ENCODE measurements at regions not wholly inside any gene's neighbourhood (a gene's known extent, or its start where the extent isn't known, plus 50 kb on each side); places are given as distances from the start of the nearest gene placed in this dataset.
"Not testable (repeated sequence)": the region's sequence is repeated elsewhere in the genome, so short reads cannot be mapped to it uniquely, and the experiment has no call there.

GRCh38 chr12:58009405-58010195 is 68.2 kb downstream of the ATP23 start:
- no peak for DNase-seq

GRCh38 chr12:58011676-58012075 is 70.3 kb downstream of the ATP23 start:
- DNase-seq = no peak

GRCh38 chr12:58022379-58023020 is 81.1 kb downstream of the ATP23 start:
- not testable (repeated sequence) for DNase-seq

- DNase-seq = no peak
Measured at GRCh38 chr12:58025431-58025830, 84.1 kb downstream of the ATP23 start.

- no peak for DNase-seq
Measured at GRCh38 chr12:58026426-58026825, 85.1 kb downstream of the ATP23 start.

- DNase-seq = no peak
Measured at GRCh38 chr12:58026897-58027891, 85.8 kb downstream of the ATP23 start.

- no peak for DNase-seq
Measured at GRCh38 chr12:58028294-58028693, 86.9 kb downstream of the ATP23 start.

GRCh38 chr12:58029260-58029659 is 87.9 kb downstream of the ATP23 start:
- DNase-seq = no peak

- DNase-seq = peak; percentile 57 to 63
Measured at GRCh38 chr12:58030566-58031279, 89.4 kb downstream of the ATP23 start.

GRCh38 chr12:58032156-58032555 is 90.8 kb downstream of the ATP23 start:
- no peak for DNase-seq

GRCh38 chr12:58033831-58034230 is 92.5 kb downstream of the ATP23 start:
- no peak for DNase-seq

GRCh38 chr12:58034311-58034710 is 92.9 kb downstream of the ATP23 start:
- no peak for DNase-seq

GRCh38 chr12:58034712-58035111 is 93.3 kb downstream of the ATP23 start:
- no peak for DNase-seq

GRCh38 chr12:58041441-58041840 is 100.1 kb downstream of the ATP23 start:
- no peak for DNase-seq

- DNase-seq = no peak
Measured at GRCh38 chr12:58044966-58045365, 103.6 kb downstream of the ATP23 start.

- DNase-seq = peak in 1 of 2 experiments; percentile 11
Measured at GRCh38 chr12:58046271-58046670, 104.9 kb downstream of the ATP23 start.

GRCh38 chr12:58051378-58051777 is 110.0 kb downstream of the ATP23 start:
- peak; percentile 47 to 62 for DNase-seq

- no peak for DNase-seq
Measured at GRCh38 chr12:58064666-58065065, 123.3 kb downstream of the ATP23 start.

GRCh38 chr12:58066296-58066695 is 124.9 kb downstream of the ATP23 start:
- DNase-seq = no peak

GRCh38 chr12:58067610-58068387 is 126.4 kb downstream of the ATP23 start:
- DNase-seq = no peak

GRCh38 chr12:58068706-58069105 is 127.3 kb downstream of the ATP23 start:
- DNase-seq = no peak

Measured in Kasumi-1 (cell line).